GM20000 (cell line): ENCODE measurements at regions not wholly inside any gene's neighbourhood (a gene's known extent, or its start where the extent isn't known, plus 50 kb on each side); places are given as distances from the start of the nearest gene placed in this dataset.
"Not testable (repeated sequence)": the region's sequence is repeated elsewhere in the genome, so short reads cannot be mapped to it uniquely, and the experiment has no call there.

Source experiments
- DNase-seq: peaks from one replicate; pipeline ENCODE4 v3.0.0; 2012; ENCODE audit warnings: low spot score
- TF ChIP-seq, protein P1 (sequence below): IDR thresholded peaks from 2 replicates; pipeline ENCODE4 v1.5.1; 2012; ENCODE audit warnings: mild to moderate bottlenecking, control low read depth; ENCODE audit errors: extremely low read depth, missing control alignments

DNA sequence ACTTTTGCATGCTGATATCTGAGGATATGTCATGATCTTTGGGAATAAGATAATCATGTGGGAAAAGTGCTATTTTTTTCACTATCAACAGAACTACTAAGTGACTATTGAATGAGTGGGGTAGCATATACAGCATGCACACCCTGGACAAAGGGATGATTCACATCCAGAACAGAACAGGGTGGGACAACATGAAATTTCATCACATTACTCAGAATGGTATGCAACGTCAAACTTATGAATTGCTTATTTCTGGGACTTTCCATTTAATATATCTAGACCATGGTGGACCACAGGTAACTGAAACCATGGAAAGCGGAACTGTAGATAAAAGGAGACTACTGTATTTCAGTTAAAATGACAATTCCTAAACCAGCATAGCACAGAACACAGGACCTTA lies 370.0 kb downstream of the HINT1 start:
- TF ChIP-seq, protein P1, sequence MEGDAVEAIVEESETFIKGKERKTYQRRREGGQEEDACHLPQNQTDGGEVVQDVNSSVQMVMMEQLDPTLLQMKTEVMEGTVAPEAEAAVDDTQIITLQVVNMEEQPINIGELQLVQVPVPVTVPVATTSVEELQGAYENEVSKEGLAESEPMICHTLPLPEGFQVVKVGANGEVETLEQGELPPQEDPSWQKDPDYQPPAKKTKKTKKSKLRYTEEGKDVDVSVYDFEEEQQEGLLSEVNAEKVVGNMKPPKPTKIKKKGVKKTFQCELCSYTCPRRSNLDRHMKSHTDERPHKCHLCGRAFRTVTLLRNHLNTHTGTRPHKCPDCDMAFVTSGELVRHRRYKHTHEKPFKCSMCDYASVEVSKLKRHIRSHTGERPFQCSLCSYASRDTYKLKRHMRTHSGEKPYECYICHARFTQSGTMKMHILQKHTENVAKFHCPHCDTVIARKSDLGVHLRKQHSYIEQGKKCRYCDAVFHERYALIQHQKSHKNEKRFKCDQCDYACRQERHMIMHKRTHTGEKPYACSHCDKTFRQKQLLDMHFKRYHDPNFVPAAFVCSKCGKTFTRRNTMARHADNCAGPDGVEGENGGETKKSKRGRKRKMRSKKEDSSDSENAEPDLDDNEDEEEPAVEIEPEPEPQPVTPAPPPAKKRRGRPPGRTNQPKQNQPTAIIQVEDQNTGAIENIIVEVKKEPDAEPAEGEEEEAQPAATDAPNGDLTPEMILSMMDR = no peak
- no peak for DNase-seq

DNA sequence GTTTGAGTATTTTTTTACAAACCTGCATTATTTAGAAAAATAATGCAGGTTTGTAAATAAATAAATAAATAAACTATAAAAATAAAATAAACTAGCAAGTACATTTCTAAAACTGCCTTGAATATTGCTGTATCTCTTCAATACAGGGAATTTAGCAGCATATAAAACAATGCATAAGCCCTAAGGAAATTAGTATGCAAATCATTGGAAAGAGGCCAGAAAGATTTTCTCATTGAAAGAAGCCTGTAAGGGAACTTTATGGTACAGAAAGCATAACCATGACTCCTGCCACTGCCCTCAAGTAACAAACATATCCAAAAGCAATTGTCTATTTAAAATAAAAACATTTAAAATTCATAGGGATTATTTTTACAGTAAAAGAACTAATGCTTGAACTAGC lies 387.3 kb downstream of the HINT1 start:
- no peak for DNase-seq
- TF ChIP-seq, protein P1 = no peak

DNA sequence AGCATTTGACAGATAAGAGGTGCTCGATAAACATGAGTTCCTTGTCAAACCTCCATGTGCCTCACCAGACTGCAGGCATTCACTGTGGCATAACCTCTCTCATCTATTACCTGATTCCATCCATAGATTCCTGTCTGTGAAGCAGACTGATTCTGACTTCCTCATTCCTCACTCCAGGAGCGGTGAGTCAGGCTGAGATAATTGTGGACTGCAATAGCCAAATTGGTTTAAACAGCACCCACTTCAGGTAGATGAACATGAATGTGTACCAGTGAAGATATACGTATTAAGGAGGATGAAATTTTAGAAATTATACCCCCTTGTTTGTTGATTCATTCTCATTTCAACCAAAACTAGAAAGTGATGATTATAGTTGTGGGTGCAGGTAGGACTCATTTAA lies 391.2 kb downstream of the HINT1 start:
- no peak for DNase-seq
- TF ChIP-seq, protein P1 = no peak

DNA sequence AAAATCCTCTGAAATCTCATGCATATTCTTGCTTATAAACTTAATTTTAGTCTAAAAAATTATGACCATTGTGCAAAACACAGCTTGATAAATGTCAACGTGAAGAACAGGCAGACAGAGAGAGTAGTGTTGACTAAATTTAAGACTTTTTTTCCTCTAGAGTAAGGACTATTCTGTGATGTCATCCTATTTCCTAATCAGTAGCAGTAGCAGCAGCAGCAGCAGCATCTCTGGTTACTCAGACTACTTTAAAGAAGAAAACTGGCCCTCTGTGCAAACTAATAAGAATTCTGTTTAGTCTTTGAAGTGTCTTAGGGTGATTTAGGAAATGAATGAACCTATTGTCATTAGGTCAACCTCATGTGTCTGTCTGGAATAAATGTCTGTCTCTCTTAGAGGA lies 403.0 kb downstream of the HINT1 start:
- no peak for DNase-seq

DNA sequence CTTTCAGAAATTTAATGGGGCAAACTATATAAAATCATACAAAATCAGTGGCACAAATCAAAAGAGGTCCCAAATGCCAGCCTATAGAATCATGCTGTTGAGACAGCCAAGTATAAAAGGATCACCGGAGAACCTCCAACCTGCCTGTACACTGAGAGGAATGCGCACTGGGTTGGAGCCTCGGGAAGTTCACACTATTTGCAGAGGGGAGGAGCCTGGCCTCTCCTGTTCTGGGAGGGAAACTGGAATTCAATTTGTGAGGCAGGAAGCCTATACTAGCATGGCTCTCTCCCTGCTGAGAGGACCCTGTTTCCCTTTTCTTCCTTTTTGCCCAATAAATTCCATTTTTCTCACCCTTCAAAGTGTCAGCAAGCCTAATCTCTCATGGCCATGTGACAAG lies 406.0 kb downstream of the HINT1 start:
- no peak for DNase-seq
- TF ChIP-seq, protein P1 = no peak

More for the DNA sequence above, 403.0 kb downstream of the HINT1 start:
- TF ChIP-seq, protein P1 = no peak

DNA sequence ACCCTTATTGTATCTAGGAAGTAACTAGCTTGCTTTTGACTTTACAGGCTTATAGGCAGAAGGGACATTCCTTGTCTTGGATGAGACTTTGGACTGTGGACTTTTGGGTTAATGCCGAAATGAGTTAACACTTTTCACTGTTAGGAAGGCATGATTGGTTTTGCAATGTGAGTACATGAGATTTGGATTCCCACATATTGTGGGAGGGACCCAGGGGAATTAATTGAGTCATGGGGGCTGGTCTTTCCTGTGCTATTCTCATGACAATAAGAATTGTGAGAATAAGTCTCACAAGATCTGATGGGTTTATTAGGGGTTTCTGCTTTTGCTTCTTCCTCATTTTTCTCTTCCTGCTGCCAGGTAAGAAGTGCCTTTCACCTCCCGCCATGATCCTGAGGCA lies 417.5 kb downstream of the HINT1 start:
- no peak for DNase-seq
- TF ChIP-seq, protein P1 = no peak

DNA sequence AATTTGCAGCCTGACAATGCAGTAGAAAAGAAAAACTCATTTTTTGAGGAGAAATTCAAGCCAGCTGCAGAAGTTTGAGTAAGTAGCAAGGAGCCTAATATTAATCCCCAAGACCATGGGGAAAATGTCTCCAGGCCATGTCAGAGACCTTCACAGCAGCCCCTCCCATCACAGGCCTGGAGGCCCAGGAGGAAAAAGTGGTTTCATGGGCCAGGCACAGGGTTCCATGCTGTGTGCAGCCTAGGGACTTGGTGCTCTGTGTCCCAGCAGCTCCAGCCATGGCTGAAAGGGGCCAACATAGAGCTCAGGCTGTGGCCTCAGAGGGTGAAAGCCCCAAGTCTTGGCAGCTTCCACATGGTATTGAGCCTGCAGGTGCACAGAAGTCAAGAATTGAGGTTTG lies 418.4 kb downstream of the HINT1 start:
- not testable (repeated sequence) for DNase-seq

DNA sequence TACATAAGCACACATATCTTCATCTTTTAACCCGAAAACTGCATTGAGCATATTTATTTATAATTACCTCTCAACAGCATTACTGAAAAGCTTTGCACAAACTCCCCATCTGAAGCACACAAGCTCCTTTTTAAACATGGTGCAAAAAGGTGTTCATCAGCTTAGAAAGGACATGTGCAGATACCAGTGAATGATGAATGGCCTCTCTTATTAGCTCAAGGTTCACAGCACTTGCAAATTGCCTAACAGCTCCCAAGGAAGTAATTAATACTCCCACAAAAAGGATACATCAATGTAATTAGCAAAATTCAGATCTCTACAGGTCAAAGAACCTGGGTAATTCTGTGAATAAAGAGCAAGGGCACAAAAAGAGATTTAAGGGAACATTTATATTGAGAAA lies 422.0 kb downstream of the HINT1 start:
- DNase-seq = no peak
- TF ChIP-seq, protein P1 = no peak
